ENCODE measurements at regions not wholly inside any gene's neighbourhood (a gene's known extent, or its start where the extent isn't known, plus 50 kb on each side); places are given as distances from the start of the nearest gene placed in this dataset.
"Not testable (repeated sequence)": the region's sequence is repeated elsewhere in the genome, so short reads cannot be mapped to it uniquely, and the experiment has no call there.

DNA sequence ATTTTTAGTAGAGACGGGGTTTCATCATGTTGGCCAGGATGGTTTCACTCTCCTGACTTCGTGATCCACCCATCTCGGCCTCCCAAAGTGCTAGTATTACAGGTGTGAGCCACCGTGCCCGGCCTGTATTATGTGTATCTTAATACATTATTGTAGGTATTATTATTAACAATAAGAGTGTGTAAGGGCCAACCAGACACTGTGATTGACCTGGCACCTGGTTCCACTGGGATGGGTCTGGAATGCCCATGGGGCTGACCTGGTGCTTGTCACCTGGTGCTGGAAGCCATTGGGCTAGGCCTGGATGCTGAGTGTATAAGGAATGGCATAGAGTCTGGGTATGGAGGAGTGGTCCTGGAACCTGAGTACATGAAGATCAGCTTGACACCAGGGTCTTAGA, 906.9 kb upstream of the TMEFF2 start:
- H3K36me3 ChIP-seq: no peaks in the 10 kb centered on the region
- ATAC-seq (ENCODE audit: insufficient number of reproducible peaks, low FRiP score, low read depth) (no peak), DNase-seq (ENCODE audit: low spot score) (no peak)
- no peak overlapping the region for H3K27ac ChIP-seq
- TF ChIP-seq, protein P1, sequence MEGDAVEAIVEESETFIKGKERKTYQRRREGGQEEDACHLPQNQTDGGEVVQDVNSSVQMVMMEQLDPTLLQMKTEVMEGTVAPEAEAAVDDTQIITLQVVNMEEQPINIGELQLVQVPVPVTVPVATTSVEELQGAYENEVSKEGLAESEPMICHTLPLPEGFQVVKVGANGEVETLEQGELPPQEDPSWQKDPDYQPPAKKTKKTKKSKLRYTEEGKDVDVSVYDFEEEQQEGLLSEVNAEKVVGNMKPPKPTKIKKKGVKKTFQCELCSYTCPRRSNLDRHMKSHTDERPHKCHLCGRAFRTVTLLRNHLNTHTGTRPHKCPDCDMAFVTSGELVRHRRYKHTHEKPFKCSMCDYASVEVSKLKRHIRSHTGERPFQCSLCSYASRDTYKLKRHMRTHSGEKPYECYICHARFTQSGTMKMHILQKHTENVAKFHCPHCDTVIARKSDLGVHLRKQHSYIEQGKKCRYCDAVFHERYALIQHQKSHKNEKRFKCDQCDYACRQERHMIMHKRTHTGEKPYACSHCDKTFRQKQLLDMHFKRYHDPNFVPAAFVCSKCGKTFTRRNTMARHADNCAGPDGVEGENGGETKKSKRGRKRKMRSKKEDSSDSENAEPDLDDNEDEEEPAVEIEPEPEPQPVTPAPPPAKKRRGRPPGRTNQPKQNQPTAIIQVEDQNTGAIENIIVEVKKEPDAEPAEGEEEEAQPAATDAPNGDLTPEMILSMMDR (IDR thresholded peaks at IDR 0.05): no peak
- H3K4me1 ChIP-seq (ENCODE audit: control insufficient read depth in 1 of 2, low read depth in 2 of 2): no peaks in the 10 kb centered on the region
- H3K9me3 ChIP-seq: no peaks in the 10 kb centered on the region
- no peak overlapping the region for H3K4me3 ChIP-seq
- no peaks in the 10 kb centered on the region for H3K27me3 ChIP-seq (replicated peaks; ENCODE audit: insufficient read depth)

DNA sequence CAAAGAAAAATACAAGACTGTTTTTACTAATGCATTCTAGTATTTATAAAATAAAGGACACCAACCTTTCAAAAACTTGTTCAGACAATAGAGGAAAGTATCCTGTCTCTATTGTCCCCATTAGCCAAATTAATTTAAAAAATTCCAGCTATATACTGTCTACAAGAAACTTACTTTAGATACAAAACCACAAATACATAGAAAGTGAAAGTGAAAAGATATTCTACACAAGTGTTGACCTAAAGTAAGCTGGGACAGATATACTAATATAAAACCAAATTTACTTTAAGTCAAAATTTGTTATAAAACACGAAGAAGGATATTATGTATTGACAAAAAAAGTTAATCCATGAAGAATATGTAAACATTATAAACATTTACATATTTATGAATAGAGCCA, 893.3 kb upstream of the TMEFF2 start:
- TF ChIP-seq, protein P1 (IDR thresholded peaks at IDR 0.05): no peak
- Histone ChIP-seq H3K9me3 (no peaks in the 10 kb centered on the region), H3K4me3 (no peak overlapping the region), H3K27me3 (replicated peaks; ENCODE audit: insufficient read depth) (no peaks in the 10 kb centered on the region), H3K27ac (no peak overlapping the region), H3K4me1 (ENCODE audit: control insufficient read depth in 1 of 2, low read depth in 2 of 2) (no peaks in the 10 kb centered on the region), H3K36me3 (no peaks in the 10 kb centered on the region)
- no peak for ATAC-seq (ENCODE audit: insufficient number of reproducible peaks, low FRiP score, low read depth)
- no peak for DNase-seq (ENCODE audit: low spot score)

DNA sequence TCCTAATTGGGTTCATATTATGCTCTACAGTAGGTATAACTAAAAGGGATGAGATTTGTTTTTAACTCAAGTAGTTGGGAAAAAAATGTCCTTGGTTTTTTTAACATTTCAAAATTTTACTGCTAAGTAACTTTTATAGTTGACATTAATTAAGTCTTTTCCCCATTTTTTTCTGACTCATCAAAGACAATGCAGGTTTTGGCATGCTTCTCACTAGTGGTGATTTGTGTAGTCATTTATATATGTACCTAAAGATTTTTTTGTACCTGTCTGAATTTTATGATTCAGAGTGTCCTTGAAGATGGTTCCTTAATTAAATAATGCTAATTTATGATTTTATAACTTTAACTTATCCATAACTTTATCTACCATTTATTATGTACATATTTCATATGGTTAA, 882.3 kb upstream of the TMEFF2 start:
- ATAC-seq (ENCODE audit: insufficient number of reproducible peaks, low FRiP score, low read depth) (no peak), DNase-seq (ENCODE audit: low spot score) (no peak)
- Histone ChIP-seq H3K4me3 (no peak overlapping the region), H3K9me3 (no peaks in the 10 kb centered on the region), H3K36me3 (no peaks in the 10 kb centered on the region), H3K27me3 (replicated peaks; ENCODE audit: insufficient read depth) (no peaks in the 10 kb centered on the region), H3K27ac (no peak overlapping the region), H3K4me1 (ENCODE audit: control insufficient read depth in 1 of 2, low read depth in 2 of 2) (no peaks in the 10 kb centered on the region)
- TF ChIP-seq, protein P1 (IDR thresholded peaks at IDR 0.05): no peak

DNA sequence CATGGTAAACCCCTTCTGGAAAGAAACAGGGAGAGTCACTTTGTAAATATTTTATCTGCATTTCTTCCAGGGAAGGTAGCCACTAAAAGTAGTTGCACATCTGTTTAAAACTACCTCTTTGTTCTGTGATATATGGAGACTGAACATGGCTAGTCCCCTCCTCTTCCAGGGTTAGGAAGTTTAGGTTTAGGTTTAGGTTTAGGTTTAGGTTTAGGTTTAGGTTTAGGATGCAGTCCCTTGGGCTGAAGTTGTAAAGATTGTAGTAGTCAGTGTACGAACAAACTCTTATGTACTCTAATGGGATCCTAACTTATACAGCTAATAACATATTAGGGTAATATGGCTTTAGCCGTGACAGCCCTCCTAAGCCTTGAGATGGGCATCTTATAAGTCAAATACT, 880.2 kb upstream of the TMEFF2 start:
- no peaks in the 10 kb centered on the region for H3K36me3 ChIP-seq
- TF ChIP-seq, protein P1 (IDR thresholded peaks at IDR 0.05): no peak
- no peak overlapping the region for H3K4me3 ChIP-seq
- no peaks in the 10 kb centered on the region for H3K9me3 ChIP-seq
- no peak overlapping the region for H3K27ac ChIP-seq
- H3K4me1 ChIP-seq (ENCODE audit: control insufficient read depth in 1 of 2, low read depth in 2 of 2): no peaks in the 10 kb centered on the region
- DNase-seq (ENCODE audit: low spot score) (no peak), ATAC-seq (ENCODE audit: insufficient number of reproducible peaks, low FRiP score, low read depth) (no peak)
- H3K27me3 ChIP-seq (replicated peaks; ENCODE audit: insufficient read depth): no peaks in the 10 kb centered on the region

DNA sequence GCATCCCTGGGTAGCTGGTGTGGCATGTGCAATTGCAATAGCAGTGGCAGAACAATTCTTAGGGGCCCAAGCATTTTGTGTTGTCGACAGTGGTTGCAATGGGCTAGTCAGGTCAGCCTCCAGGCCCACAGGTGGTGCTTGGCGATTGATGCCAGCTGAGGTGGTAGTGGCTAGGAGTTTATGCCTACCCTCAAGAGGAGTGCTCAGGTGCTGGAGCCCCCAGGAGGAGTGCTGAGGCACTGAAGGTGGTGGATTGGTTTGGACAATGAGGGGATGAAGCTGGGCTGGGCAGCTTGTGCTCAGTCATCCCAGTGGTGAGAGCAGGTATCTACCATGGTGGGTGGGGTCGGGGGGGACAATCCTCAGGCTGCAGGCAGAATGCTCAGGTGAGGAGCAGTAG, 877.9 kb upstream of the TMEFF2 start:
- DNase-seq (ENCODE audit: low spot score) (no peak), ATAC-seq (ENCODE audit: insufficient number of reproducible peaks, low FRiP score, low read depth) (no peak)
- no peaks in the 10 kb centered on the region for H3K36me3 ChIP-seq
- TF ChIP-seq, protein P1 (IDR thresholded peaks at IDR 0.05): no peak
- H3K9me3 ChIP-seq: no peaks in the 10 kb centered on the region
- H3K4me1 ChIP-seq (ENCODE audit: control insufficient read depth in 1 of 2, low read depth in 2 of 2): no peaks in the 10 kb centered on the region
- no peak overlapping the region for H3K4me3 ChIP-seq
- H3K27ac ChIP-seq: no peak overlapping the region
- H3K27me3 ChIP-seq (replicated peaks; ENCODE audit: insufficient read depth): no peaks in the 10 kb centered on the region

DNA sequence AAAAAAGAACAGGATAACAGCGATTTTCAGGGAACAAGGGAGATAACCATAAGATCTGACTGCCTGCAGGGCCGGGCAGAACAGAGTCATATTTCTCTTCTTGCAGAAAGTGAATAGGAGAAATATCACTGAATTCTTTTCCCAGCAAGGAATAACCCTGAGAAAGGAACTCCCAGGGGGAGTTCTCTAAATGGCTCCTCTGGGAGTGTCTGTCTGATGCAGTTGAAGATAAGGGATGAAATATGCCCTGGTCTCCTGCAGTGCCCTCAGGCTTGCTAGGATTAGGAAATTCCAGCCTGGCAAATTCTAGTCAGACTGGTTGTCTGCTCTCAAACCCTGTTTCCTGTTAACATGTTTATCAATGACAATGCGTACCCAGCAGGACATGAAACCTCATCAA, 830.8 kb upstream of the TMEFF2 start:
- H3K36me3 ChIP-seq; DNase-seq (ENCODE audit: low spot score); H3K4me3 ChIP-seq; H3K9me3 ChIP-seq; H3K27ac ChIP-seq; H3K27me3 ChIP-seq (replicated peaks; ENCODE audit: insufficient read depth); H3K4me1 ChIP-seq (ENCODE audit: control insufficient read depth in 1 of 2, low read depth in 2 of 2); ATAC-seq (ENCODE audit: insufficient number of reproducible peaks, low FRiP score, low read depth): not testable (repeated sequence)

Data from thoracic aorta (tissue), 2 donors.